ENCODE measurements at regions not wholly inside any gene's neighbourhood (a gene's known extent, or its start where the extent isn't known, plus 50 kb on each side); places are given as distances from the start of the nearest gene placed in this dataset.

- peak overlapping the region; percentile 5 for H3K27ac ChIP-seq
- H3K4me1 ChIP-seq = no peaks in the 10 kb centered on the region
- H3K36me3 ChIP-seq (ENCODE audit: insufficient read depth in 1 of 2, low read depth in 1 of 2) = no peaks in the 10 kb centered on the region
- TF ChIP-seq CTCF (IDR thresholded peaks at IDR 0.05) = no peak
- H3K27me3 ChIP-seq (ENCODE audit: insufficient read depth in 3 of 3, low read length in 2 of 3) = no peaks in the 10 kb centered on the region
- intact Hi-C loops (cut with DNase I) = no loop called here
- 35 to 47% (median 43%) methylated on average over 8 to 9 of the region's 9 CpGs for WGBS, 3 donors
- H3K4me3 ChIP-seq = no peak overlapping the region
- DNase-seq (no peak), ATAC-seq (peak in 2 of 4 donors; percentile 16 to 56)
- no peaks in the 10 kb centered on the region for H3K9me3 ChIP-seq
Observed at GRCh38 chr1:171434717-171435346, 50.5 kb upstream of the PRRC2C start.
